ENCODE measurements at regions not wholly inside any gene's neighbourhood (a gene's known extent, or its start where the extent isn't known, plus 50 kb on each side); places are given as distances from the start of the nearest gene placed in this dataset.
A peak's percentile ranks its signal among the peaks of the same experiment; 100 is the strongest.

DNA sequence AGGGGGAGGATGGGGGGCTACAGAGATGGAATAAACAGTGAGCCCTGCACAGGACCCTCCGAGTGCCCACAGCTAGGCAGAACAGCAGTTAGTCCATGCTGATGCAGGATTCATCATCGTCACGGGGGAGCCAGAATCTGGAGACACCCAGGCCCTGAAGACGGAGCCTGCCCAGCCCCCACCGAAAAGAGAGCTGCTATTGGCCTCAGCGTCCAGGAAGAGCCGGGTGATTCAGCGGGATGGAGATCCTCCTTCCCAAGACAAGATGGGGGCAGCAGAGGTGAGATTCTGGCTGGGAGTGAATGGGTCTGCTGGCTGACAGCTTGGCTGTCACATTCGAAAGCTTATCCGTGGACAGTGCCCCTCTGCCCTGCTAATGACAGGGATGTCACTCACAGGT, 133.6 kb upstream of the CRHR1 start:
- DNase-seq (ENCODE audit: insufficient read length, low spot score, missing footprints): no peak
- H3K27ac ChIP-seq (ENCODE audit: low read depth, low read length): no peak overlapping the region
- peaks cover 32% of the 10 kb centered on the region for H3K27me3 ChIP-seq (ENCODE audit: insufficient read depth, low read length)
- no peaks in the 10 kb centered on the region for H3K9me3 ChIP-seq (ENCODE audit: low read depth, low read length)
- H3K4me1 ChIP-seq (ENCODE audit: insufficient read depth, low read length): no peaks in the 10 kb centered on the region
- no peak overlapping the region for H3K4me2 ChIP-seq (ENCODE audit: insufficient read depth, low read length)
- H3K79me2 ChIP-seq (ENCODE audit: insufficient read depth, low read length): no peaks in the 10 kb centered on the region
- TF ChIP-seq CTCF (IDR thresholded peaks at IDR 0.05; ENCODE audit: extremely low read depth, low read depth, low read length): no peak
- H2AFZ ChIP-seq (ENCODE audit: low read length): no peak overlapping the region
- H3K4me3 ChIP-seq (ENCODE audit: insufficient read depth, low read length): no peak overlapping the region
- H3K36me3 ChIP-seq (ENCODE audit: insufficient read depth, low read length): no peaks in the 10 kb centered on the region
- H4K20me1 ChIP-seq (ENCODE audit: insufficient read depth, low read length): peaks cover 3% of the 10 kb centered on the region

- Histone ChIP-seq H3K9me3 (ENCODE audit: low read depth, low read length) (no peaks in the 10 kb centered on the region), H3K36me3 (ENCODE audit: insufficient read depth, low read length) (no peaks in the 10 kb centered on the region), H3K4me1 (ENCODE audit: insufficient read depth, low read length) (no peaks in the 10 kb centered on the region), H4K20me1 (ENCODE audit: insufficient read depth, low read length) (peaks cover 3% of the 10 kb centered on the region), H3K27me3 (ENCODE audit: insufficient read depth, low read length) (peaks cover 27% of the 10 kb centered on the region), H2AFZ (ENCODE audit: low read length) (no peak overlapping the region), H3K4me2 (ENCODE audit: insufficient read depth, low read length) (no peak overlapping the region), H3K4me3 (ENCODE audit: insufficient read depth, low read length) (no peak overlapping the region), H3K27ac (ENCODE audit: low read depth, low read length) (no peak overlapping the region), H3K79me2 (ENCODE audit: insufficient read depth, low read length) (no peaks in the 10 kb centered on the region)
- peak; percentile 13 for DNase-seq (ENCODE audit: insufficient read length, low spot score, missing footprints)
- TF ChIP-seq CTCF (IDR thresholded peaks at IDR 0.05; ENCODE audit: extremely low read depth, low read depth, low read length): no peak
Measured at GRCh38 chr17:45651145-45651709, 132.9 kb upstream of the CRHR1 start.

- no peak overlapping the region for H3K4me3 ChIP-seq (ENCODE audit: insufficient read depth, low read length)
- no peak for DNase-seq (ENCODE audit: insufficient read length, low spot score, missing footprints)
- H2AFZ ChIP-seq (ENCODE audit: low read length): no peak overlapping the region
- no peak overlapping the region for H3K4me2 ChIP-seq (ENCODE audit: insufficient read depth, low read length)
- no peak for TF ChIP-seq CTCF (IDR thresholded peaks at IDR 0.05; ENCODE audit: extremely low read depth, low read depth, low read length)
- no peaks in the 10 kb centered on the region for H4K20me1 ChIP-seq (ENCODE audit: insufficient read depth, low read length)
- H3K9me3 ChIP-seq (ENCODE audit: low read depth, low read length): no peaks in the 10 kb centered on the region
- peaks cover 17% of the 10 kb centered on the region for H3K27me3 ChIP-seq (ENCODE audit: insufficient read depth, low read length)
- no peaks in the 10 kb centered on the region for H3K4me1 ChIP-seq (ENCODE audit: insufficient read depth, low read length)
- no peaks in the 10 kb centered on the region for H3K36me3 ChIP-seq (ENCODE audit: insufficient read depth, low read length)
- no peak overlapping the region for H3K27ac ChIP-seq (ENCODE audit: low read depth, low read length)
- H3K79me2 ChIP-seq (ENCODE audit: insufficient read depth, low read length): no peaks in the 10 kb centered on the region
Measured at GRCh38 chr17:45653616-45654015, 130.5 kb upstream of the CRHR1 start.

- H4K20me1 ChIP-seq (ENCODE audit: insufficient read depth, low read length): peaks cover 2% of the 10 kb centered on the region
Measured at GRCh38 chr17:45656527-45657181, 127.5 kb upstream of the CRHR1 start.

More at GRCh38 chr17:45656527-45657181, 127.5 kb upstream of the CRHR1 start:
- H3K4me1 ChIP-seq (ENCODE audit: insufficient read depth, low read length): no peaks in the 10 kb centered on the region
- H3K4me3 ChIP-seq (ENCODE audit: insufficient read depth, low read length): no peak overlapping the region
- no peaks in the 10 kb centered on the region for H3K36me3 ChIP-seq (ENCODE audit: insufficient read depth, low read length)
- no peak for TF ChIP-seq CTCF (IDR thresholded peaks at IDR 0.05; ENCODE audit: extremely low read depth, low read depth, low read length)
- DNase-seq (ENCODE audit: insufficient read length, low spot score, missing footprints): no peak
- no peaks in the 10 kb centered on the region for H3K79me2 ChIP-seq (ENCODE audit: insufficient read depth, low read length)
- no peak overlapping the region for H3K4me2 ChIP-seq (ENCODE audit: insufficient read depth, low read length)
- H3K27ac ChIP-seq (ENCODE audit: low read depth, low read length): no peak overlapping the region
- H2AFZ ChIP-seq (ENCODE audit: low read length): no peak overlapping the region
- H3K27me3 ChIP-seq (ENCODE audit: insufficient read depth, low read length): peaks cover 3% of the 10 kb centered on the region
- H3K9me3 ChIP-seq (ENCODE audit: low read depth, low read length): no peaks in the 10 kb centered on the region
